ENCODE measurements at regions not wholly inside any gene's neighbourhood (a gene's known extent, or its start where the extent isn't known, plus 50 kb on each side); places are given as distances from the start of the nearest gene placed in this dataset.

DNA sequence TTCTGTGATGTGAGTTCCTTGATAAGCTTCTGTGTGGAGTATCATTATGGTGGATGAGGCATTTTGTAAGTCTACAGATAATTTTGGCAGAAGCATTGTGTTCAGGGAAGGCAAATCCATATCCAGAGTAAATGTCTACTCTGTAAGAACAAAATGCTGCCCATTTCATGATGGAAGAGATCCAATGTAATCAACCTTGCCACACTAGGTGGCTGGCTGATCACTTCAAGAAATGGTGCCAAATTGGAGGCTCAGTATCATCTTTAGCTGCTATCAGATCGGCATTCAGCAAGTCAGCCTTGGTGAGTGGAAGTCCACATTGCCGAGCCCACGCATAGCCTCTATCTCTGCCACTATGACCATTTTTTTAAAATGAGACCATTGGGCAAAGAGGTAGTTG lies 565.8 kb upstream of the USP24 start:
- TF ChIP-seq, protein P1, sequence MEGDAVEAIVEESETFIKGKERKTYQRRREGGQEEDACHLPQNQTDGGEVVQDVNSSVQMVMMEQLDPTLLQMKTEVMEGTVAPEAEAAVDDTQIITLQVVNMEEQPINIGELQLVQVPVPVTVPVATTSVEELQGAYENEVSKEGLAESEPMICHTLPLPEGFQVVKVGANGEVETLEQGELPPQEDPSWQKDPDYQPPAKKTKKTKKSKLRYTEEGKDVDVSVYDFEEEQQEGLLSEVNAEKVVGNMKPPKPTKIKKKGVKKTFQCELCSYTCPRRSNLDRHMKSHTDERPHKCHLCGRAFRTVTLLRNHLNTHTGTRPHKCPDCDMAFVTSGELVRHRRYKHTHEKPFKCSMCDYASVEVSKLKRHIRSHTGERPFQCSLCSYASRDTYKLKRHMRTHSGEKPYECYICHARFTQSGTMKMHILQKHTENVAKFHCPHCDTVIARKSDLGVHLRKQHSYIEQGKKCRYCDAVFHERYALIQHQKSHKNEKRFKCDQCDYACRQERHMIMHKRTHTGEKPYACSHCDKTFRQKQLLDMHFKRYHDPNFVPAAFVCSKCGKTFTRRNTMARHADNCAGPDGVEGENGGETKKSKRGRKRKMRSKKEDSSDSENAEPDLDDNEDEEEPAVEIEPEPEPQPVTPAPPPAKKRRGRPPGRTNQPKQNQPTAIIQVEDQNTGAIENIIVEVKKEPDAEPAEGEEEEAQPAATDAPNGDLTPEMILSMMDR (IDR thresholded peaks at IDR 0.05): no peak
- Mint-ChIP-seq H3K4me1 (no peaks in the 10 kb centered on the region), H3K36me3 (ENCODE audit: low read depth) (no peaks in the 10 kb centered on the region), H3K9me3 (peaks cover 3% of the 10 kb centered on the region), H3K27ac (no peak overlapping the region), H3K27me3 (ENCODE audit: low read depth, poor library complexity) (peaks cover 5% of the 10 kb centered on the region), H3K4me3 (no peak overlapping the region)
- DNase-seq: no peak

DNA sequence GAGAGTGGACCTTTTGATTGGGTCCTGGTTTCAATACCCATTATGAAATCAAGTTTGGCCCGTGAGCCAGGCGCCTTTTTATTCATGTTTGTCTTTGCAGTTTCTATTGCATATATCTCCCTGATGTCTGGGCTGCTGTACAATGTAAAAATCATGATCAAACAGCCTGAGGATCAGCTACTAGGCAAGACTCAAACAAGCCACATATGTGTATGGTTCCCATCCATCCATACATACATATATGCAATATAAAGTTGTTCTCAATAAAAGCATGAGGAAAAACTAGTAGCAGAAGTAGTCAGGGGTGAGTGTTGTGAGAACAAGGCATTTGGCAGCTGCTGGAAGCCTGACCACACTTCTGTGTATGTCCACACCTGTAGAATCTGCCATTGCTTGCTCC lies 562.4 kb upstream of the USP24 start:
- Mint-ChIP-seq H3K27me3 (ENCODE audit: low read depth, poor library complexity) (peaks cover 5% of the 10 kb centered on the region), H3K27ac (no peak overlapping the region), H3K36me3 (ENCODE audit: low read depth) (no peaks in the 10 kb centered on the region), H3K4me1 (peaks cover 4% of the 10 kb centered on the region), H3K9me3 (peaks cover 15% of the 10 kb centered on the region), H3K4me3 (no peak overlapping the region)
- TF ChIP-seq, protein P1 (IDR thresholded peaks at IDR 0.05): no peak
- no peak for DNase-seq

GRCh38 chr1:55775007-55775406 lies 559.8 kb upstream of the USP24 start:
- no peak for DNase-seq
- Mint-ChIP-seq H3K4me3 (no peak overlapping the region), H3K36me3 (ENCODE audit: low read depth) (no peaks in the 10 kb centered on the region), H3K4me1 (peaks cover 4% of the 10 kb centered on the region), H3K9me3 (peaks cover 16% of the 10 kb centered on the region), H3K27ac (peak overlapping the region; percentile 22), H3K27me3 (ENCODE audit: low read depth, poor library complexity) (no peaks in the 10 kb centered on the region)
- TF ChIP-seq, protein P1 (IDR thresholded peaks at IDR 0.05): no peak

DNA sequence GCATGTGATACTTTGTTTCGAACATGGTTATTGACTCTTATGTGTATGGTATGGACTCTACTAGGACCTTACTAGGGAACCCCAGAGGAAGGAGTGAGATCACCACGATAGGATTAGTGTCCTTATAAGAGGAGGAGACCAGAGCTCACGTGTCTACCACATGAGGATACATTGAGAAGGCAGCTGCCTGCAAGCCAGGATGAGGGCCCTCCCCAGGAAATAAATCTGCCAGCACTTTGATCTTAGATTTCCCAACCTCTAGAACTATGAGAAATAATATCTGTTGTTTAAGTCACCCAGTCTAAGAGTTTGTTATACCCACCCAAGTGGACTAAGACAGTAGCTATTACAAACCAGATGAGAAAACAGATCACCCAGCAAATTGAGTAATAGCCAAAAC lies 559.3 kb upstream of the USP24 start:
- Mint-ChIP-seq H3K27ac (no peak overlapping the region), H3K36me3 (ENCODE audit: low read depth) (no peaks in the 10 kb centered on the region), H3K4me3 (no peak overlapping the region), H3K9me3 (peaks cover 16% of the 10 kb centered on the region), H3K4me1 (peaks cover 4% of the 10 kb centered on the region), H3K27me3 (ENCODE audit: low read depth, poor library complexity) (no peaks in the 10 kb centered on the region)
- DNase-seq: no peak
- TF ChIP-seq, protein P1 (IDR thresholded peaks at IDR 0.05): no peak

DNA sequence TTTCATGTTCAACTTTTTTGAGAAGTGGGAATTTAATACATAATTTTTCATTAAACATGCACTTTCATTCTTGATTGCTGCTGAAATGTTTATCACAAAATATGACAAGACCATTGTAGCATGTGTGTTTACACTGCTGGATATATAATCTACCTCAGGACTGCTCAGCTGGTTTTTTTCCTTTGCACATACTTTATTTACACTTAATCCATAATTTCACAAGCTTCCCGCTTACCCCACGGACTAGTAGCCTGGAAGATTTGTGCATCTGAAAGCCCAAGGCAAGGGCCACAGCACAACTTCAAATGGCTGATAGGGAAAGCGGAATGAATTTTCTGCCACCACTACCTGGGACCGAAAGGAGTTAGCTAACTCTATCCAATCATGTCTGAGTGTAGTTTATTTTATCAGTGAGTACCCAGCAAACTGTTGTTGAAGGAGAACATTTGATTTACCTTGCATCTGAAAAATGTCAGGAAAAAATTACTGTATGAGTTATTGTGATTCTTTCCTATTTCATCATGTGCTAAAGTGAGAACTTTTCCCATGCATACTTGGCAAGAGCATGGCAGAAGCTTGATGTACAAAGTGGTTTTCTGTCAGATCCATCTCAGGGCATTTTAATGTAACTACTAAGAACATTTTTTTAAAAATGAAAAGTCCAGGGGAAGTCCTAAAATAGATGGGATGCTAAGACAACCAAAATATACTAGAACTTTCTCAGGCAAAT lies 558.2 kb upstream of the USP24 start:
- DNase-seq: no peak
- H3K9me3 Mint-ChIP-seq: peaks cover 16% of the 10 kb centered on the region
- peaks cover 4% of the 10 kb centered on the region for H3K4me1 Mint-ChIP-seq
- H3K4me3 Mint-ChIP-seq: no peak overlapping the region
- no peaks in the 10 kb centered on the region for H3K27me3 Mint-ChIP-seq (ENCODE audit: low read depth, poor library complexity)
- H3K36me3 Mint-ChIP-seq (ENCODE audit: low read depth): no peaks in the 10 kb centered on the region
- TF ChIP-seq, protein P1 (IDR thresholded peaks at IDR 0.05): no peak
- H3K27ac Mint-ChIP-seq: no peak overlapping the region

DNA sequence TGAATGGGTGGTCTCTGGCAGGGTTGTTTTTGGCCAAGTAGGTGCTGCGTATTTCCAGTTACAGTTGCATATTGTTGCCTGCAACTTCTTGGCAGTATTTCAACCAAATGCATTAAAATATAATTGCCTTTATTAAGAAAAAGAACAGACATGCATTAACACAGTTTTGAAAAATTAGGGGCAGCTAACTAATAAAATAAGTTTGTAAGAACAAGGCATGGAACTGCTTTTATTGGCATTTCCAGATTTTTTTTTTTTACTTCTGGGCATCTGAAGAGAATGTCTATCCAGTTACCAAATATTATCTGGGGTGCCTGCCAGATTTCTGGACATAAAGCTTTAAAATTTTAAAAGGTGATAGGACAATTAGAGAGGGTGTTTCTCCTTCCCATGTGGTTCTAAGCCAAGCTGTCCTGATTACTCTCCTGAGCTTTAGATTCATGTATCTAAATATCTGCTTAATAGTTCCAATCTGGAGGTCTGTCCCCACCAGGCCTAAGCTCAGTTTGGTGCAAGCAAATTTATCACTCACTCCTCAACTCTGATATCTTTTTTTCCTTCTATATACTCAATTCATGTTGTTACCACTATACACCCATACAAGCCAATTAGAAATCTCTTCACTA lies 553.3 kb upstream of the USP24 start:
- Mint-ChIP-seq H3K27ac (no peak overlapping the region), H3K36me3 (ENCODE audit: low read depth) (no peaks in the 10 kb centered on the region), H3K4me1 (no peaks in the 10 kb centered on the region), H3K4me3 (no peak overlapping the region), H3K27me3 (ENCODE audit: low read depth, poor library complexity) (peaks cover 6% of the 10 kb centered on the region), H3K9me3 (peaks cover 26% of the 10 kb centered on the region)
- no peak for DNase-seq
- TF ChIP-seq, protein P1 (IDR thresholded peaks at IDR 0.05): no peak

All from nephron progenitor cell (in vitro differentiated cells).